Mesothelial cell of epicardium (in vitro differentiated cells): ENCODE measurements at regions not wholly inside any gene's neighbourhood (a gene's known extent, or its start where the extent isn't known, plus 50 kb on each side); places are given as distances from the start of the nearest gene placed in this dataset.

ENCODE experiments used
- DNase-seq, 2 experiments: peaks; one replicate each; pipeline ENCODE4 v3.0.0; 2021; ENCODE audit warnings: low spot score in 2 of 2; ENCODE audit not compliant: unreplicated experiment in 2 of 2
- H3K27ac Mint-ChIP-seq: 2 replicates; pipeline ENCODE4 v1.8.0; 2021; ENCODE audit warnings: mixed read lengths
- H3K27me3 Mint-ChIP-seq: 2 replicates; pipeline ENCODE4 v1.8.0; 2021; ENCODE audit warnings: low read depth, mixed read lengths
- H3K36me3 Mint-ChIP-seq: 2 replicates; pipeline ENCODE4 v1.8.0; 2021; ENCODE audit warnings: mixed read lengths
- H3K4me1 Mint-ChIP-seq: 2 replicates; pipeline ENCODE4 v1.8.0; 2021; ENCODE audit warnings: mixed read lengths
- H3K4me3 Mint-ChIP-seq: 2 replicates; pipeline ENCODE4 v1.8.0; 2021; ENCODE audit warnings: mild to moderate bottlenecking, moderate library complexity, mixed read lengths
- H3K9me3 Mint-ChIP-seq: 2 replicates; pipeline ENCODE4 v1.8.0; 2021; ENCODE audit warnings: mixed read lengths
- CTCF ChIP-seq: fragments of 200-600 bp; sonication (generic); IDR thresholded peaks from one replicate; pipeline ENCODE4 v1.5.0; 2021; ENCODE audit warnings: antibody characterized with exemption; ENCODE audit not compliant: unreplicated experiment

GRCh38 chr16:17574256-17574655 is 103.5 kb upstream of the XYLT1 start:
- no peak for DNase-seq
- TF ChIP-seq CTCF: no peak
- peaks cover 1% of the 10 kb centered on the region for H3K4me1 Mint-ChIP-seq
- no peaks in the 10 kb centered on the region for H3K27me3 Mint-ChIP-seq
- no peak overlapping the region for H3K4me3 Mint-ChIP-seq
- H3K27ac Mint-ChIP-seq: no peak overlapping the region
- no peaks in the 10 kb centered on the region for H3K9me3 Mint-ChIP-seq
- H3K36me3 Mint-ChIP-seq: no peaks in the 10 kb centered on the region

GRCh38 chr16:17572145-17572544 is 101.4 kb upstream of the XYLT1 start:
- no peaks in the 10 kb centered on the region for H3K9me3 Mint-ChIP-seq
- DNase-seq: no peak
- no peak overlapping the region for H3K27ac Mint-ChIP-seq

GRCh38 chr16:17571499-17572093 is 100.8 kb upstream of the XYLT1 start:
- Mint-ChIP-seq H3K27me3 (no peaks in the 10 kb centered on the region), H3K9me3 (no peaks in the 10 kb centered on the region), H3K36me3 (no peaks in the 10 kb centered on the region), H3K4me3 (no peak overlapping the region), H3K27ac (no peak overlapping the region), H3K4me1 (no peaks in the 10 kb centered on the region)
- TF ChIP-seq CTCF: no peak
- DNase-seq: no peak

More at GRCh38 chr16:17572145-17572544, 101.4 kb upstream of the XYLT1 start:
- no peak for TF ChIP-seq CTCF
- H3K27me3 Mint-ChIP-seq: no peaks in the 10 kb centered on the region
- no peak overlapping the region for H3K4me3 Mint-ChIP-seq
- H3K36me3 Mint-ChIP-seq: no peaks in the 10 kb centered on the region
- H3K4me1 Mint-ChIP-seq: no peaks in the 10 kb centered on the region

GRCh38 chr16:17568239-17568638 is 97.5 kb upstream of the XYLT1 start:
- Mint-ChIP-seq H3K4me3 (no peak overlapping the region), H3K27me3 (no peaks in the 10 kb centered on the region), H3K4me1 (no peaks in the 10 kb centered on the region), H3K9me3 (no peaks in the 10 kb centered on the region), H3K36me3 (no peaks in the 10 kb centered on the region), H3K27ac (no peak overlapping the region)
- DNase-seq: no peak
- TF ChIP-seq CTCF: no peak

- DNase-seq: no peak
- no peak overlapping the region for H3K27ac Mint-ChIP-seq
- H3K27me3 Mint-ChIP-seq: no peaks in the 10 kb centered on the region
- H3K4me3 Mint-ChIP-seq: no peak overlapping the region
- no peaks in the 10 kb centered on the region for H3K36me3 Mint-ChIP-seq
- no peaks in the 10 kb centered on the region for H3K9me3 Mint-ChIP-seq
- TF ChIP-seq CTCF: no peak
- no peaks in the 10 kb centered on the region for H3K4me1 Mint-ChIP-seq
These were observed 96.7 kb upstream of the XYLT1 start for GRCh38 chr16:17567455-17567854.
